GM12892 (cell line): ENCODE measurements at regions not wholly inside any gene's neighbourhood (a gene's known extent, or its start where the extent isn't known, plus 50 kb on each side); places are given as distances from the start of the nearest gene placed in this dataset.

ENCODE experiments used
- POLR2A ChIP-seq: IDR thresholded peaks from 2 replicates; pipeline ENCODE4 v1.6.1; 2011; ENCODE audit warnings: low read depth, low read length, control low read depth
- POLR2AphosphoS5 ChIP-seq: IDR thresholded peaks from 2 replicates; pipeline ENCODE4 v1.6.1; 2011; ENCODE audit warnings: low read depth, low read length, control low read depth

DNA sequence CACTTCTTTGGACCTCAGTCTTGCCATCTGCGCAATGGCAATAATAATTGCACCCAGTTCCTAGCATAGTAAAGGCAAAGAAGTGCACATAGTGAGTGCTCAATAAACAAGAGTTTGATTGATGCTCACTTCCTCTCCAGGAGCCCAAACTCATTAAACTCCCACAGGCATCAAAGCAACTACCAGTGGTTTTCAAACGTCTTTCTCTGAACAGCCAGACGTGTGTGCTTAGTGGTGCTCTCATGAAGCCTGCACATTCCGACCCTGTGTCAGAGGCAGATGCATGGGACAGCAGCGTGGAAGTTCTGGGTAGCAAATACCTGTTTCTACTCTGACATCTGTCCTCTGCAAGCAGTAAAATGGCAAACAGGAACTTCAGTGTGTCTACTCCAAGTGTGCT, 146.3 kb upstream of the MAFB start:
- TF ChIP-seq POLR2AphosphoS5: no peak
- TF ChIP-seq POLR2A: no peak
